Glomerular endothelial cell (primary cell): ENCODE measurements at regions not wholly inside any gene's neighbourhood (a gene's known extent, or its start where the extent isn't known, plus 50 kb on each side); places are given as distances from the start of the nearest gene placed in this dataset.
A peak's percentile ranks its signal among the peaks of the same experiment; 100 is the strongest.
"Not testable (repeated sequence)": the region's sequence is repeated elsewhere in the genome, so short reads cannot be mapped to it uniquely, and the experiment has no call there.

Experiments used
- DNase-seq: peaks from one replicate; pipeline ENCODE4 v3.0.0-alpha.2; 2011; ENCODE audit warnings: low read depth, low spot score; ENCODE audit errors: extremely low read depth

DNA sequence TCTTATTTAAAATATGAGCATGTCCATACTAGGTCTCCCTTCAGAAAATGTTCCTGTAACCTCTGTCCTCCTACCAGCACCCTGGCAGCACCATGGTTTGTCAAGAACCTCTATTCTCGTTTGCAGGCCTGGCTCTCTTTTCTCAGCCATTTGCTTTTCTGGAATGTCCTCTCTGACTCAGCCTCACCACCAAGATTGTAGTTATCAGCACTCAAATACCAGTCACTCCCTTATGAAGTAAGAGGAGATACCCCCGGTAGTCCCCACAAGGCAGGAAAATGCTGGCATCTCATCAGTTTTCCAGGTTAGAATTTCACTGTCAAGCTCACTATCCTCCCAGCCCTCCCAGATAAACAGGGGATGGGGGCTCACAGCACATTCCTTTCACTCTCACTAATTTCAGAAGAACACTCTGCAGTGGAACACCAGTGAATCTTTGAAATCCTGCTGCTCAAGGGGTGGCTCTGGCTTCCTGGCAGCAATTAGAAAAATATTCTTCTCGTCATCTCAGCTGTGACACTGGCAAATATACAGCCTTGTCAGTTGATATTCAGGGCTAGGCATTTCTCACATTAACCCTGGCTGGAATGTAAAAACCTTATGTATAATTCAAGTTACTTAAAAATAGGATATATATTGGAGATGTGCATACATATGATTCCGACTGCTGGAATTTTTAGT is 129.2 kb downstream of the TBX18 start:
- no peak for DNase-seq

DNA sequence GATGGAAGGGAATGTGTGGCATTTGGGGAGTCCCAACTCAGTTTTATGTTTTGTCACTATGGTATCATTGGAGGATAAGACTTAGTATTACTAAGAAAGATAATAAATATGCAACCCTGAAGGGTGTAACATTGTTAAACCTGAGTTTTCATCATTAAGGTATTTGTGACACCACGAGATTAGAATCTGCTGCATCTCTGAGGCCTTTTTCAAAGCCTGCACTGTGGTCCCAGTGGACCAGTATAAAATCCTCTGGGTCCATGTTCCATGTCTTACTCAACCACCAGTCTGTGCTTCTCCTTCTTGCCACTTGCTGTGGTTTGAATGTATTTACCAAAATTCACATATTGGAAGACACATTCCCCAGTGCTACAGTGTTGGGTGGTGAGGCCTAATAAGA is 130.6 kb downstream of the TBX18 start:
- DNase-seq: no peak

- DNase-seq: not testable (repeated sequence)
Observed at GRCh38 chr6:84626527-84626926, 137.9 kb downstream of the TBX18 start.

GRCh38 chr6:84625506-84625905 is 138.9 kb downstream of the TBX18 start:
- no peak for DNase-seq

GRCh38 chr6:84623956-84624680 is 140.3 kb downstream of the TBX18 start:
- DNase-seq: no peak

DNA sequence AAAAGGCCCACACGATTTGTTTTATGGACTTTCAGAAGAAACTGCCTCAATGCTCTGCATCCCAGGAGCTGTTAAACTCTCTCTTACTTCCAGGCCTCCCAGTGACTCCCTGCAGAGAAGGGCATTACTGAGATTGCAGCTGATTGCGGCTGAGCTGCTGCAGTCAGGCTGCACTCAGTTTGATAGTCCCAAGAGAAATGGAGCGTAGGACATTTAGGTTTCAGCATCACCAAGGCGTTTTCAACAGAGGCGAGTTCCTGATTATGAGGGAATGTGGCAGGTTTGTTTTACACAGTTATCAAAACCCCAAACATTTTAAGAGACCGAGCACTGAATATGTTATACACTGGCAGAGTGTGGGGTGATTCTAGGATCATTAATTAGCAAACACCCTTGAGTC is 145.6 kb downstream of the TBX18 start:
- DNase-seq: no peak

- peak; percentile 85 for DNase-seq
Observed at GRCh38 chr6:84618046-84618752, 146.2 kb downstream of the TBX18 start.

- no peak for DNase-seq
Observed at GRCh38 chr6:84615987-84616386, 148.4 kb downstream of the TBX18 start.

DNA sequence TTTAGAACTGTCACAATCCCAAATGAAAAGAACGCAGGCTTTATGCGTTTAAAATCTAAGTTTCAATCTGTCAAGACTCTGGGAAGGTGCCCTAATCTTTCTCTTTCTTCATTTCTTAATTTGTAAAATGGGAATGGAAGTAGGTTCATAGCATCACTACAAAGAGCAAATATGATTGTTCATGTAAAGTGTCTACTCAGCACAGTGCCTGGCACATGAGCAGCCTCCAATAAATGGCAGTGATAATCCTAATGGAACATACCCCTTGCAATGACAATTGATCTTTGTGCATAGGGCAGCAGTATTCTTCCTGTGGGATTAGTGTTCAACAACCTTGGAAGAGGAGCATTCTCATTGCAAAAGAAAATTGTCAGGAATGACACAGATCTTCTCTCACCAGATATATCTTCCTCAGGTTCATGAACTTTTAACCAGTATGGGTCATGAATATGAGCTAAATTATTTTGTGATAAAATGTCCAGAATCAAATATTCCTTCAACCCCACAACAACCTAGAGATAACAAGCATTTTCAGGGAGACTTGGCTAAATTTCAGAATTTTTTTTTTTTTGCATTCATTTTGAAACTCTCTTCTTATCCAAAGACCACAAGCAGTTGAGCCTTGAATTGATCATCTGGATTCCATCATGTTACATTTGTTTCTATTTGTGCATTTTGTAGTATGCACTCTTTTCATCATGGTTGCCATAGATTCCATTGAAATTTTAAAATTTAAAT is 149.1 kb downstream of the TBX18 start:
- DNase-seq: no peak

- no peak for DNase-seq
Observed at GRCh38 chr6:84606860-84607259, 157.5 kb downstream of the TBX18 start.

DNA sequence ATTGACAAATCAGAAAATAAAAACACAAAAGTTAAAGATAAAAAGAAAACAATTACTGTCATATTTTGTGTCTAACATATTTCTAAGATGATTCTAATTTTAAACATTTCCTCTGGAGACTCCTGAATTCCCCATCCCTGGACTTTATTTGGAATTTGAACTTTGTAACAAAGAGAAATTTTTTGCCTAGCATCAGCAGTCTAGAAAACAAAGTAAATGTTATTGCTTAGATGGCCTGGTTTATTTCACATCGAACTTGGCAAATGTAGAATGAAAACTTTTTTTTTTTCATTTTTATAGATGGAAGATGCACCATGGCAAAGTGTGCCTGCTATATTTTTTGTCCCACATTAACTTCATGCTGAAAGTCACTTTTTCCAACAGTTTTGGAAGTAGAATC is 159.1 kb downstream of the TBX18 start:
- no peak for DNase-seq

- DNase-seq: no peak
Observed at GRCh38 chr6:84601366-84601765, 163.0 kb downstream of the TBX18 start.

DNA sequence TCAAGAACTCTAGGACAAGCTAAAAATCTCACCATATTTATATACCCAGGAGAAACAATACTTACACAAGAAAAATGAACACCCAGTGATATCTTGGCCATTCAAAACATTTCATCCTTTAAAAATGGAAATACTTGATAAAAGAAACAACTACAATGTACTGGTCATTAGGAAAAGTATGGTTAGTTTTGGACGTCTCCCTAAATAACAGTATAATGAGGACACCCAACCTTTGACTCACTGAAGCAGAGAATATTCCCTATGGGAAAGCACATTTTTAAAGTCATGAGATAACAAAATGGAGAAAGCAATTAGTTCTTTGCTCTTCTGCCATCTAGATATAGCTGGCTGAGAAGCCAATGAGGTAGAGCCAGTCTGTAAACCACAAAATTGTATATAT is 164.4 kb downstream of the TBX18 start:
- DNase-seq: no peak

GRCh38 chr6:84597238-84597875 is 167.0 kb downstream of the TBX18 start:
- no peak for DNase-seq

DNA sequence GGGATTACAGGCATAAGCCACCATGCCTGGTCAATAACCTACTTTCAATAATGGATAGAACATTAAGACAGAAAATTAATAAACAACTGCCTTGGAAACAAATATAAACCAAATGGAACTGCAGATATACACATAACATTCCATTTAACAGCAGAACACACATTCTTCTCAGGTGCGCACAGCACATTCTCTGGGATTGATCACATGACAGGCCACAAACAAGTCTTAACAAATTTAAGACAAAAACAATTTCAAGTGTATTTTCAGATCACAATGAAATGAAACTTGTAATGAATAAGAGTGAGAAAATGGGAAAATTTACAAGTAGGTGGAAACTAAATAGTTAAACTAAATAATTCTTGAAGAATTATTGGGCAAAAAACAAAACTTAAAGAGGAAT is 167.9 kb downstream of the TBX18 start:
- DNase-seq: no peak

DNA sequence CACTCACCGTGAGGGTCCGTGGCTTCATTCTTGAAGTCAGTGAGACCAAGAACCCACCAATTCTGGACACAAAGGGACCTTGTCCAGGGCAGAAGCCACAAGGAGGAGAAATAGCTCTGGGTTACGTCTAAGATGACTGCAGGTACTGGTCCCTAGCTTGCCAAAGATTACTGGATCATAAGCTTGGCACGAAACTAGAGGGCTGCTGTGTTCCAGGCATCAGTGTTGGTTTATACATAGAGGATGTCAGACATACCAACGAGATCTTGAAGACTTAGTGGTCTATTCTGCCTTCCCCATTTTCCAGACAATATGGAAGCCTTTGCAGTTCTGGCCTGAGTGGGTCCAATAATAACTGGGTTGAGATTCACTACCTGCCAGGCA is 175.7 kb downstream of the TBX18 start:
- DNase-seq: no peak

DNA sequence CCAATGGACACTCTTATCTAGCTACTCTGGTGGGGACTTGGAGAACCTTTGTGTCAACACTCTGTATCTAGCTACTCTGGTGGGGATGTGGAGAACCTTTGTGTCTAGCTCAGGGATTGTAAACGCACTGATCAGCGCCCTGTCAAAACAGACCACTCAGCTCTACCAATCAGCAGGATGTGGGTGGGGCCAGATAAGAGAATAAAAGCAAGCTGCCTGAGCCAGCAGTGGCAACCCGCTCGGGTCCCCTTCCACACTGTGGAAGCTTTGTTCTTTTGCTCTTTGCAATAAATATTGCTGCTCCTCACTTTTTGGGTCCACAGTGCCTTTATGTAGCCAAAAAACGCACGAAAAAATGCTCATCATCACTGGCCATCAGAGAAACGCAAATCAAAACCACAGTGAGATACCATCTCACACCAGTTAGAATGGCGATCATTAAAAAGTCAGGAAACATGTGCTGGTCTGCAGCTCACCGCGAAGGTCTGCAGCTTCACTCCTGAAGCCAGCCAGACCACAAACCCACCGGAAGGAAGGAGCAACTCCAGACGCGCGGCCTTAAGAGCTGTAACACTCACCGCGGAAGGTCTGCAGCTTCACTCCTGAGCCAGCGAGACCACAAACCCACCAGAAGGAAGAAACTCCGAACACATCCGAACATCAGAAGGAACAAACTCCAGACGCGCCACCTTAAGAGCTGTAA is 176.3 kb downstream of the TBX18 start:
- not testable (repeated sequence) for DNase-seq

DNA sequence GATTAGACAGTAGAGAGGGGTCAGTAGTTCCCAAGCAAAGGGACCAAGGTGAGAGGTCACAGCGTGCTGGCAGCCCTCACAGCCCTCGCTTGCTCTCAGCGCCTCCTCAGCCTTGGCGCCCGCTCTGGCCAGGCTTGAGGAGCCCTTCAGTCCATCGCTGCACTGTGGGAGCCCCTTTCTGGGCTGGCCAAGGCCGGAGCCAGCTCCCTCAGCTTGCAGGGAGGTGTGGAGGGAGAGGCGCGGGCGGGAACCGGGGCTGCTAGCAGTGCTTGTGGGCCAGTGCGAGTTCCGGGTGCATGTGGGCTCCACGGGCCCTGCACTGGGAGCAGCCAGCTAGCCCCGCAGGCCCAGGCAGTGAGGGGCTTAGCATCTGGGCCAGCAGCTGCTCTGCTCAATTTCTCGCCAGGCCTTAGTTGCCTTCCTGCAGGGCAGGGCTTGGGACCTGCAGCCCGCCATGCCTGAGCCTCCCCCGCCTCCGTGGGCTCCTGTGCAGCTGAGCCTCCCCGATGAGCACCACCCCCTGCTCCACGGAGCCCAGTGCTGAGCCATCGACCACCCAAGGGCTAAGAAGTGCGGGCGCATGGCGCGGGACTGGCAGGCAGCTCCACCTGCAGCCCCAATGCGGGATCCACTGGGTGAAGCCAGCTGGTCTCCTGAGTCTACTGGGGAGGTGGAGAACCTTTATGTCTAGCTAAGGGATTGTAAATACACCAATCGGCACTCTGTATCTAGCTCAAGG is 177.0 kb downstream of the TBX18 start:
- not testable (repeated sequence) for DNase-seq

DNA sequence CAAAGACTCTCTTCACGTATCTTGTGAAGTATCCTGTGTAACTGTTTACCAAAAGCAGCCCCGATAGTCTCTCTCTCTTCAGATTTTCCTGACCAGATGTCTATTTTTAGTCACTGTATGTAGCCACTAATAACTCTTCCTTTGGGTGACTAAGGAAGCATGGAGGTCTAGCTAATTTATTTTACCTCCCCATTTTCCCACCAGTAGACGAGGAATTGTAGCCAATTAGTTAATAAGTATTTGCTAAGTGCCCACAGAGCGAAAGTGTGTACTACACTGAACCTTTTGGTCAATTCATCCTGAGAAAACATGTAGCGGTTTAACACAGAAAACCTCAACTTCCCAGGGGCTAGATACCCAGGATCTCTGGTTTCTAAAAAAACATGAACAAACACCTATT is 180.6 kb downstream of the TBX18 start:
- no peak for DNase-seq
